Ovary (tissue), 7 donors: ENCODE measurements at regions not wholly inside any gene's neighbourhood (a gene's known extent, or its start where the extent isn't known, plus 50 kb on each side); places are given as distances from the start of the nearest gene placed in this dataset.

Experiments
- DNase-seq, 5 donors: peaks; one replicate each; pipeline ENCODE4 v3.0.0-alpha.2; 2019 to 2020
- H3K27ac ChIP-seq, 2 donors: fragments of 200-600 bp; one replicate each; pipeline versions ENCODE4 v1.5.1 to v1.8.0; 2019 to 2022
- H3K27me3 ChIP-seq: fragments of 200-600 bp; one replicate; pipeline ENCODE4 v1.8.0; 2022
- H3K36me3 ChIP-seq: fragments of 200-600 bp; sonication (generic); one replicate; pipeline ENCODE4 v1.5.1; 2019
- H3K4me1 ChIP-seq: one replicate; pipeline ENCODE4 v1.8.1; 2013; ENCODE audit warnings: mild to moderate bottlenecking, moderate library complexity; ENCODE audit not compliant: insufficient read depth
- H3K4me3 ChIP-seq: fragments of 200-600 bp; sonication (generic); one replicate; pipeline ENCODE4 v1.5.1; 2017
- H3K9me3 ChIP-seq, 2 donors: fragments of 200-600 bp in 1 of 2; sonication (generic) in 1 of 2; one replicate each; pipeline versions ENCODE4 v1.5.1 to v1.8.1; 2013 to 2019; ENCODE audit warnings: mild to moderate bottlenecking in 1 of 2, moderate library complexity in 1 of 2
- EP300 ChIP-seq: sonication (generic); formaldehyde crosslinking; IDR thresholded peaks from one replicate; pipeline ENCODE4 v1.6.1; 2017; ENCODE audit warnings: antibody characterized with exemption
- POLR2A ChIP-seq: fragments of 450-650 bp; IDR thresholded peaks from one replicate; pipeline ENCODE4 v1.6.1; 2017; ENCODE audit warnings: antibody characterized with exemption, mild to moderate bottlenecking, moderate library complexity
- WGBS, 3 donors: extraction: QIAGEN DNeasy Blood & Tissue Kit in 1 of 3; methylation state at CpG; one replicate each; pipeline versions ENCODE4 v1.1.5 to v1.1.7; 2013 to 2017; 5-methylcytosine and 5-hydroxymethylcytosine counted together
- intact Hi-C, 4 donors: fragments of 100-400 bp; cut with DNase I; formaldehyde crosslinking; loops; one replicate each; pipeline versions ENCODE4 v1.11.0 to v1.15.1; 2022 to 2023
- TF ChIP-seq, protein P1 (sequence below), 3 donors: fragments of 450-650 bp in 2 of 3; fragments of 200-600 bp in 1 of 3; IDR thresholded peaks; one replicate each; pipeline versions ENCODE4 v1.5.1 to v1.8.0; 2016 to 2022; ENCODE audit warnings: antibody characterized with exemption in 3 of 3, mild to moderate bottlenecking in 1 of 3
- donor health status: DM: no; HTN: no; CAD: no; lungs with moderate emphysema.
- donor health status: DM: no; HTN: no; CAD: no.
- donor health status: Bipolar disorder and iron deficiency.
- donor health status: DM: no; HTN: no; CAD: no.
- donor health status: DM: yes; HTN: yes; CAD: no.

DNA sequence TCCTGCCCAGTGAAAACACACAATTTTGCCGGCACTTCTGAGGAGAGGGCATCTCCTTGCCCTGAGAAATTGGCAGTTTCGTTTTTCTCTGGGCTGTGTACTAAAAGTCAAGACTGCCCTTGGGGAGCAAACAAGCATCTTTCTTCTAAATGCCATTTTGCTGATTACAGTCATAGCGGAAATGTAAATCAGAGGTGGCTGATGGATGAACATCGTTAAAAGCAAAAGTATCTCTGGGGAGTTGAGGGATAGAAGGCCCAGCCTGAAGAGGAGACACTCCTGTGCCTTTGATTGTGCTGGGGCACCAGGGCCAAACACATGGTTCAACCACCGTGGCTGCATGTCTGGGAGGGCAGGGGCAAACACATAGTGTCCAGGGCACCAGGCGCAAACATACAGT is 49.8 kb downstream of the ABCC12 start:
- Histone ChIP-seq H3K4me3 (no peak overlapping the region), H3K27me3 (no peaks in the 10 kb centered on the region), H3K27ac (no peak overlapping the region), H3K9me3 (no peaks in the 10 kb centered on the region), H3K36me3 (no peaks in the 10 kb centered on the region), H3K4me1 (no peaks in the 10 kb centered on the region)
- intact Hi-C loops: no loop called here
- 66 to 69% (median 68%) methylated on average over 6 of the region's 6 CpGs for WGBS, 3 donors
- DNase-seq: no peak
- TF ChIP-seq, protein P1, sequence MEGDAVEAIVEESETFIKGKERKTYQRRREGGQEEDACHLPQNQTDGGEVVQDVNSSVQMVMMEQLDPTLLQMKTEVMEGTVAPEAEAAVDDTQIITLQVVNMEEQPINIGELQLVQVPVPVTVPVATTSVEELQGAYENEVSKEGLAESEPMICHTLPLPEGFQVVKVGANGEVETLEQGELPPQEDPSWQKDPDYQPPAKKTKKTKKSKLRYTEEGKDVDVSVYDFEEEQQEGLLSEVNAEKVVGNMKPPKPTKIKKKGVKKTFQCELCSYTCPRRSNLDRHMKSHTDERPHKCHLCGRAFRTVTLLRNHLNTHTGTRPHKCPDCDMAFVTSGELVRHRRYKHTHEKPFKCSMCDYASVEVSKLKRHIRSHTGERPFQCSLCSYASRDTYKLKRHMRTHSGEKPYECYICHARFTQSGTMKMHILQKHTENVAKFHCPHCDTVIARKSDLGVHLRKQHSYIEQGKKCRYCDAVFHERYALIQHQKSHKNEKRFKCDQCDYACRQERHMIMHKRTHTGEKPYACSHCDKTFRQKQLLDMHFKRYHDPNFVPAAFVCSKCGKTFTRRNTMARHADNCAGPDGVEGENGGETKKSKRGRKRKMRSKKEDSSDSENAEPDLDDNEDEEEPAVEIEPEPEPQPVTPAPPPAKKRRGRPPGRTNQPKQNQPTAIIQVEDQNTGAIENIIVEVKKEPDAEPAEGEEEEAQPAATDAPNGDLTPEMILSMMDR (IDR thresholded peaks at IDR 0.05): no peak
- TF ChIP-seq POLR2A (no peak), EP300 (no peak)

DNA sequence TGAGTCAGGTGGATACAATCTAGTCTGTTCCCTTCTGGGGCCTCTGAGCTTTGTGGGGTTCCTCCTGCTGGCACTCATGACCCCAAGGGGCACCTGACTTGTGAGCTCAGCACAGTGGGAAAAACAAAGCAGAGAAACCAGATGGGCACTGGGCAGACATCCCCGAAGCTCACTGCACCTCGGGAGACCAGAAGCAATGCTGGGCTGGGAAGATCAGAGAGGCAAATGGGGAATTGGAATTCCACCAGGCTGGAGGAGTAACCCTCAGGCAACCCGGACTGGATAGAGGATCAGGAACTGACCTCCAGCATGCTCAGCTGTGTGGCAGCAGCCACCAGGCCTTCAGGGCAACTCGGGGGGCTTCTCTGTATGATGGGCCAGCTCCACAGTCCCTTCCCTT is 50.3 kb downstream of the ABCC12 start:
- H3K27me3 ChIP-seq: no peaks in the 10 kb centered on the region
- no peaks in the 10 kb centered on the region for H3K9me3 ChIP-seq
- TF ChIP-seq POLR2A (no peak), EP300 (no peak)
- TF ChIP-seq, protein P1 (IDR thresholded peaks at IDR 0.05): no peak
- intact Hi-C loops: no loop called here
- no peak for DNase-seq
- 48 to 63% (median 52%) methylated on average over 4 of the region's 4 CpGs for WGBS, 3 donors
- no peak overlapping the region for H3K27ac ChIP-seq
- no peaks in the 10 kb centered on the region for H3K36me3 ChIP-seq
- H3K4me3 ChIP-seq: no peak overlapping the region
- H3K4me1 ChIP-seq: no peaks in the 10 kb centered on the region

DNA sequence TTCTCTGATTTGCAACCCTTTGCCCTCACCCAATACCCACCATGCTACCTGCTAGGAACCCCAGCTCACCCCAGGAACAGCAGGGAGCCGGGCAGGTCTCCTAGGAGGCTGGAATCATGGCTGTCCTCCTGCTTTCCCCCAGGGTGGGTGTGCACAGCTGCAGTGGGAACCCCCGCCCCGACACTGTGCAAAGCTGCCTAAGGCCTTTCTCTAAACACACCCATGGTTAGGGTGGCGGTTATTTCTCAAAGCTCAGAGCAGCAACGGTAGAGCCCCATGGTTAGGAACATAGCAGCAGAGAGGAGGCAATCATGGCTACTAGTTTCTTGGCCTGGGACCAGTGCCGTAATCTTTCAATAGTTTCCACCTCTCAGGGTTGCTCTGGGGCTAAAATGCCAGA is 52.2 kb downstream of the ABCC12 start:
- no peak for TF ChIP-seq POLR2A
- TF ChIP-seq, protein P1 (IDR thresholded peaks at IDR 0.05): no peak
- TF ChIP-seq EP300: no peak
- Histone ChIP-seq H3K27ac (no peak overlapping the region), H3K9me3 (no peaks in the 10 kb centered on the region), H3K4me3 (no peak overlapping the region), H3K27me3 (no peaks in the 10 kb centered on the region), H3K4me1 (no peaks in the 10 kb centered on the region), H3K36me3 (no peaks in the 10 kb centered on the region)
- WGBS, 3 donors: 83 to 88% (median 85%) methylated on average over 6 of the region's 6 CpGs
- intact Hi-C loops: no loop called here
- DNase-seq: no peak

DNA sequence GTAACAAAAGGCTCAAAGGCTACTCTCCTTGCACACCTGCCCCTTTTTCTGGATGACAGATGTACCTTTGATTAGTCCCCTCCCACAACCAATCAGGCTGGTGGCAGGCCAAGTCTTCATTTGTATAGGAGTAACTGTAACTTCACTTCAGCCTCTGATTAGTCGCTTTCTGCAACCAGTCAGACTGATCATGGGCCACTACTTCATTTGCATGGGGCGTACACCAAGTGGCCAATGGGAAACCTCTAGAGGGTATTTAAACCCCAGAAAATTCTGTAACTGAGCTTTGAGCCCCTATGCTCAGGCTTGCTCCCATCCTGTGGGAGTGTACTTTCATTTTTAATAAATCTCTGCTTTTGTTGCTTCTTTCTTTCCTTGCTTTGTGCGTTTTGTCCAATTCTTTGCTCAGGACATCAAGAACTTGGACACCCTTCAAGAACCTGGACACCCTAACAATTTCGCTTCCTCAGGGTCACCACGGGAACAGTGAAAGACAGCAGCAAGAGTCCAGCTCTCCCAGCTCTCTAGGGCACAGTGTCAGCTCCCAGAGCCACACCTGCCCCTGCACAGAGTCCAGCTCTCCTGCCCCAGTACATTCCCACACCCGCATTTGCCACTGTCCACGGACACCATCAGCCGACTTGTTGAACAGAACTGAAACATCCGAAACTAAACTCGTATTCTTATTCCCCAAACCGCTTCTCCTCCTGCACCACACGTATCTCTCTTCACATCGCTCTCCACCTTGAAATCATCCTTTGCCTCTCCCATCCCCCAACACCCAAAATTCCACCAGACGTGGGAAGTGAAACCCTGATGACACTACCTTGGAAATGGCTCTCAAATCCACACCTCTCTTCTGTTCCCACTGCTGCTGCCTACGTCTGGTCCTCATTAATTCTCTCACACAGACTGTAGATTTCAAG is 53.4 kb downstream of the ABCC12 start:
- no peak overlapping the region for H3K4me3 ChIP-seq
- H3K36me3 ChIP-seq: no peaks in the 10 kb centered on the region
- TF ChIP-seq, protein P1 (IDR thresholded peaks at IDR 0.05): no peak
- TF ChIP-seq EP300: no peak
- no peak for TF ChIP-seq POLR2A
- no peaks in the 10 kb centered on the region for H3K9me3 ChIP-seq
- H3K27me3 ChIP-seq: no peaks in the 10 kb centered on the region
- no peaks in the 10 kb centered on the region for H3K4me1 ChIP-seq
- H3K27ac ChIP-seq: no peak overlapping the region
- intact Hi-C loops: no loop called here
- no peak for DNase-seq
- WGBS, 3 donors: 70 to 77% (median 73%) methylated on average over 15 of the region's 15 CpGs
